Activated CD4-positive, CD25-positive, alpha-beta regulatory T cell treated with anti-CD3 and anti-CD28 coated beads, Interleukin-2, amount 50 U/mL, for 72 hours (primary cell): ENCODE measurements at regions not wholly inside any gene's neighbourhood (a gene's known extent, or its start where the extent isn't known, plus 50 kb on each side); places are given as distances from the start of the nearest gene placed in this dataset.

Experiments
- DNase-seq: peaks from one replicate; pipeline ENCODE4 v3.0.0; 2021

DNA sequence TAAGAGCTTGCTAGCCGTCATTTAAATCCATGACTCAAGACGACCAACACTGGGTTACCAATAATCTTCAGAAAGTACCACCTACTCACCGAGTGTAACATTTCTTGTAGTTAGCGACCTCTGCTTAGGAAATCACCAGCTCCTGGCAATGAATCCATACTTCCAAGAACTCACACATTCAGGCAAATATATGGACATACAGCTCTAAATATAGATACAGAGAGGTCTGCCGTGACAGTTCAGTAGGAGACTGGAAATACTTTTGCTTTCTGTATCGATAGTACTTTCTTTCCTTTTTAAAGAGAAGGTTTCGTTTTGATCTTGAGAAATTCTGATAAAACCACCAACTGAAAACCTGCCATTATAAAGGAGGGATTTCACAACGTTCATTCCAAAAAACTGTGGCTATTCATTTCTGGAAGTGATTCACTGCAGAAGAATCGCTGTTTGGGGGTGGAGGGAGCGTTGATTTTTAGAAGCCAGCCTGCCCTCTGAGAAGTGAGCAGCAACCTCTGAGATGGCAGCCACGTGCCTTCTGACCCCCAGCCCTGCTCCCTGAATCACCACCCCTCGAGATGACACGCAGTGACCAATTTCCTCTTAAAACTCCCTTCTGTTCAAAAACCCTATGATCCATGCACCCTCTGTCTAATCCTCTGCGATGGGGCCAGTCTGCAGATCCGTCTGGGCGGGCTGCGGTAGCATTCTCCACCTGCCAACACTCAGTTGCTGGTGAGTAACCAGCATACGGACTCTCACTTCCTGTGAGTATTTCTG lies 179.0 kb upstream of the KLF14 start:
- peak; percentile 74 for DNase-seq

DNA sequence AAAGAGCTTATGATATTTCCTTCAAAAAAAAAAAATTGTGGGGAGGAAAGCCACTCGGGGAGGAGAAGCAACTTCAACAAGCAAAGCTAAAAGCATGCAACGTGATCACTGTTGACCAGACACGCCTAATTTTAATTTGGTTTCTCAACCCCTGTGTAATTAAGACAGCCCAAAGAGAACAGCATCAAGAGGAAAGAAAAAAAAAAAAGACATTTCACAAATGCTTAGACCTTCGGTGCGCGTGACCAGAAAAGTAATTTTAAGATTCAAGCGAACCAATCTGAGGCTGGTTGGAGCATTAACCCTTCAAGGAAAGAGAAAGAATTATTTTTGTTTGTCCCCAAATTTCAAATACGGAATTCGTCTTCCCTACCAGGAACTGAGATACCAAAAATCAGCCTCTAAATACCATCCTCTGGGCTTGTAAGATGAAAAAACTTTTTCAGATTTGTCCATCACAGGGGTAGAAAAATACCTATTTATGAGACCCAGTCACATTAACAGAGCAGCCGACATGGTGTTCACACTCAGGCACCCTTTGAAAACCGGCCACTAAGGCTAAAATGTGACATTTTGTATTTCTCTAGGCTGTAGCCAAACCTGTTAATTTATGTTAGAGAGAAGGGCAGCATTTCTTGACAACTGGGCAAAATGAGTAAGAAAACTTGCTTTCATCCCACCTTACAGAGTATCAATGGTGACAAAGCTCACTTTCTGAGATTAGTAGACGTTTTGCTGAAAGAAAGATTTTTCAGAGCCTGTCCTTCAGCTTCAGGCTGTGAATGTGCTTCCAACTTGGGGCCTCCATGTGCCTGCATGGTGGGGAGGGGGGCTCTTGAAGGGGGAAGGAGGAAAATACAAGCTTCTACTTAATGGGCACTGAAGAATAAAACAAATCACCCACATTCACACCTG lies 179.9 kb upstream of the KLF14 start:
- DNase-seq: no peak

DNA sequence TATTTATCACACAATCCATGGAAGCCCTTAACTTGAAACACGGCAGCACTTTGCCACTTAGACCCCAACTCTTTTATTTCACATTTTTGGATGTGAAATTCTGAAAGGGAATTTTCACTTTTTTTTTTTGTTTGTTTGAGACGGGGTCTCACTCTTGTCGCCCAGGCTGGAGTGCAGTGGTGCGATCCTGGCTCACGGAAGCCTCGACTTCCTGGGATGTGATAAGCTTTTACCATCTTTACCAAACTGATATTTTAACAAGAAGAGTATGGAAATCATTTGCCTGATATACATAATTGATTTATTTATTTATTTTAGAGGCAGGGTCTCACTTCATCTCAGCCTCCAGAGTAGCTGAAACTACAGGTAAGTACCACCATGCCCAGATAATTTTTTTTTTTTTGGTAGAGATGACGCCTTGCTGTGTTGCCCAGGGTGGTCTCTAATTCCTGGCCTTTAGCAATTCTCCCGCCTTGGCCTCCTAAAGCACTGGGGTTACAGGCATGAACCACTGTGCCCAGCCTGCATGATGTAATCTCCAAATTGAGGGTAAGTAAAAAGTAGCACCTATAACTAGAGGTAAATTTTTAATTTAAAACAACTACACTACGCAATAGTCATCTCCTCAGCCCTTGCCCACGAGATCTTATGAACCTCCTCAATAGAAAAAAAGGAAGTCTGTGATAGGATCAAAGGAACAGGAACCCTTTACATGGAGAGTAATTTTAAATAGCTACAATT lies 180.7 kb upstream of the KLF14 start:
- DNase-seq: no peak

DNA sequence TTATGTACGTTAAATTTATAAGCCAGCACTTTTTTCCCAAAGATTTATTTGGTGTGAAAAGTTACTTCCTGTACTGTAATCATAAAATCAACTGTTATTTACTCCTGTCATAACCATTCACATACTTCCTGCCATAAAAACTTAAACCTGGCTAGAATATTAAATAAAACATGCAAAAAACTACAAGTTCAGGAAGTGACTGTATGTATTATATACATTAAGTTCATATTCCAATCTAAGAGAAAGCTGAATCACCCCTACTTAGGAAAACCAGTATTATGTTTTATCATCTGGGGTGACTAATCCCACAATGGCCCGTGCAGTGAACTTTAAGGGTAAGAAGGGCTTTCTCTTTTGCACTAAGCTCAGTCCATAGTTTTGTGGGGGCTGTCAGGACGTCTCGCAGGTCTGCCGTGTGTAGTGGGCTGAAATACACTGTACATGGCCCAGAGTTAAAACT lies 183.7 kb upstream of the KLF14 start:
- no peak for DNase-seq

DNA sequence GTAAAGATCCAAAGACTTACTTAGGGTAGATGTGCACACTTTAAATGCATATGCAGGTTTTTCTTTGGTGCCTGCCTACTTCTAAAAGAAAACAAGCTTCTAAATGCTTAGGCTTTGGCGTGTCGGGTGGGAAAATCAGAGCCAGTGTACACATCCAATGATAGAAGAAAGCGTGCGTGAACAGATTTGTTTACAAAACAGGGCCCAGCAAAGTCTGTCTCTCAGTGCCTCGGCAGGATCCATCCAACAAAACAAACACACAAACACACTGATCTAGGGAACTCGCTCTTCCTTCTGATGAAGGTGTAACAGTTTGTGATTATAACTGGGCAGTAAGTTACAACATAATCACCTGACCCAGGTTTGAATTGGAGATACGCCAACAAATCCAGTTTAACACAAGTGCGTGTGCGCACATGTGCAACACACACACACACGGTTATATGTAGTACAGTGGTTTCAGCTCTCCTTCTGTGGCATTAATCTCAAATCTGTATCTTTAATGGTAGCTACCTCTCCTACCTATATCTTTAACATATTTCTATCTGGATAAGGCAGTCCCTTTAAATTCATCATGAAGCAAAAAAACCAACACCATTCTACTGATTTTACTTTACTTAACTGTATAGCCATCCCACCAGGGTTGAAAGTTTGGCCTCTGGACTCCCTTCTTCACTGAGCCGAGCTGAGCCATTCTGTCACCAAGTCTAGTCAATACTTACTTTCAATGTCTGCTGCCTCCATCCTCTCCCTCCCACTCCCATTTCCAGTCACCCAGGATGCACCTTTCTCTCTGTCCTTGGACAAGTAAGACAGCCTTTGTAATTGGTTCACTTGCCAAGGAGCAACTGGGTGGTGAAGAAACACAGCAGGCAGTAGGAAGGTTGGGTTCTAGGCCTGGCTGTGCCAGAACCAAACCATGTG lies 184.4 kb upstream of the KLF14 start:
- DNase-seq: no peak

DNA sequence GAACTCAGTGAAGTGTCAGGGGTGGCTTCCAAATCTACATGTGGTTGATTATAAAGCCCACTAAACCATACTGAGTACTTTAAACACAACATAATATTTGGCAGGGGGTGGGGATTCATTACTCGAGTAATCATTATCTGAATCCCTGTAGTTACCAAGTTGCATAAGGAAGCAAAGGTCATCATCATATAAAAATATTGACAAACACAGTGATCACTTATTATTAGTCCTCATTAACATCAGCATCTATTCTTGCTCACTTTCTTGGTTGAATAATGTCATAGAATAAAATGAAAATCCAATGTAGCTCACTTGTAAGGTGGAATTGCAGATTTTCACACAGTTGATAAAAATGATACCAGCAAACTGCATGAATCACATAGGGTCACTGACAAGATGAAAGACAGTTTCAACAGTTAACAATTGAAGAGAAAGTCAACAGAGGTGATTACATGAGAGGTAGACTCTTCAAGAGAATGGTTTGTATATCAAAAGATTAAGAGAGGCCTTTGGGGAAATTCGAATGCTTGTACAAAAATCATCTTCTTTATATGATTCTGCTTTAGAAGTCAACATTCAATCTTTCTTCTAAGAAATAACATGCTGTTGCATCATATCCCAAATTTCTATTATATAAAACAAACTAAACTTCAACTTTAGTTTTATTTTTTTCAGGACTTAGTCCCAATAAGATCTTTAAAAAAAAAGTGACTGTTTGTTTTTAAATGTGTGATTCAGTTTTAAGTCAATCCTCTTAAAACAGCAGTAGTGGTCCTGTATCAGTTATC lies 185.5 kb upstream of the KLF14 start:
- no peak for DNase-seq

DNA sequence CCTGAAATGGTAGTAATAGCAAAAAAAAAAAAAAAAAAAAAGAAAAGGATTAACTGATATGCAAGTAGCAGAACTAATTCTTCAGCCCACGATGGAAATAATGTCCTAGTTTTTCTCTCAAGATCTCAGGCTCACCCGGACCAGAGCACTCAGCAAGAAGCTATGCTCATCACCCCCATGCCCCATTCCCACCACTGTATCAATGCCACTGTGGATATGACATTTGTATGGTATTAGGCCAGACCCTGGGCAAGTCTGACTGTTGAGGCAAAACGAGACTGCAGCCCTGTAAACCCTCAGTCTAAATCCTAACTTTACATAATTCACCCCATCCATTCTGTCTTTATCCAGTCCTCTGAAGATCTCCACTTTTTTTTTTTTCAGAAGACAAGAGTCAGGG lies 186.1 kb upstream of the KLF14 start:
- DNase-seq: no peak

DNA sequence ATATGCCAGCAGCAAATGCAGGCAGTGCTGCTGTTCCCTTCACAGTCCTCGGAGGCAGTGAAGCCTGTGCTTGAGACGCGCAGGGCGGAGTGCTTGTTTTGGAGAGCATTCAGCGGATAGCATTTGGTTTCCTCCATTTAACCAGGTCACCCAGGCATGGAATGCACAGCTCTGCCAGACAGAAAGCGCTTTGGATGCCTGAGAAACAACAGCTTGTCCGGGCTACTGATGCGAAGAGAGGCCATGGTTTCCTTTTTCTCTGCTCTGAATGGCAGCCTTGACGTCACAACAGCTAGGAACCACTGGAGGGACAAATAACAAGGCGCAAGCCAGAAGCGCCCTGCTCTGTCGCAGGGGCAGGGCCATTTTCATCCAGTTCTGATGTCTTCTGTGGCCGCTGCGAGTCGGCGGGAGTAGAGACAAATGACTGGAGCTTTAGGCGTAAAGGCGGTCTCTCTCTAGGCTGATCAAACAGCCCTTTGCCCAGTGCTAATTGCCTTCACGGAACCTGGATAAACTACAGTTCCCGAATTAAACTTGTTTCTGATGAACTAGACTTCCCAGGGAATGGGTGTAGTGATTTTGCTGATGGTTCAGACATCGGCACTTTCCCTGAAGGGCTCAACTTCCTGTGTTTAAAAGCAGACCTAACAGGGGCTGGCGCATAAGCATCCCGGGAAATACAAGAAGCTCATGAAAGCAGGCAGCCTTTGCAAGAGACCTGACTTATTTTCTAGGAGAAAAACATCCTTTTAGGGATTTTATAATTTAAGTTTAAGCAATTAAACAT lies 187.6 kb upstream of the KLF14 start:
- no peak for DNase-seq

DNA sequence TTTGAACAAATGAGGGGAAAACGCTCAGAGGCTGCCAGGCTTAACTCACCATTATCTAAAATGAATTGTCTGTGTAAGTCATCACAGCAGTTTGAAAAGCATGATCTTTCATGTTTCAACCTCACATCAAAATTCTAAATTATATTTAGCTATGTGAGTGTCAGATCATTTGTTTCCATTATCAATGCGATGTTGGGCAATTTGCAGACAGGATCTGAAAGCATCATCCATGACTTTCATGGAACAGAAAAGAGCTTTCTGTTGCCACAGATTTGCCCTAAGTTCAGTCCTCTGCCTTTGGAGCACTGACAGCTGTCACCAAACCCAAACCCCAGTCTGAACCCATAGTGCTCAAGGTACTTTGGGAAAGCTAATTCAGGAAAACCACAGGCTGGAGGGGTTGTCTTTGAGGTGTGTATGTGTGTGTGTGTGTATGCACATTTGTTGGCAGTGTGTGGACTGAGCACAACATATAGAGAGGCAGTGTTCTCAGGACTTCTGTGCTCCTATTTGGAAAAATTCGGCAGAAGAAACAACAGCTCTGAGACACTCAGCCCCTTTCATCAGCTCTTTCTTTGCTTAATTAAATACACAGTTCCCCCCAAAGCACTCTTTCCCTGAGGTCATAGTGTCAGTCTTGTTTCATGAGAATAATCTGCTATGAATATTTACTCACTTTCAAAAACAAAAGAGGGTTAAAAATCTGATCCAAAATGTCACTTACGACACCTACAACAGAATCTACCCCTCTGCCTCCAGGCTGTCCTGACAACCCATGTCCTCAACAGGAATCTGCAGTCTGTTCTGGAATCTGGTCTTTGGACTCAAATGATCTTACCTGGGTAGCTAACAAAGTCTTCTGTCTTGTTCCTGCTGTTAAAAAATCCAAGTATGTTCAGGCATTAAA lies 188.5 kb upstream of the KLF14 start:
- DNase-seq: no peak

DNA sequence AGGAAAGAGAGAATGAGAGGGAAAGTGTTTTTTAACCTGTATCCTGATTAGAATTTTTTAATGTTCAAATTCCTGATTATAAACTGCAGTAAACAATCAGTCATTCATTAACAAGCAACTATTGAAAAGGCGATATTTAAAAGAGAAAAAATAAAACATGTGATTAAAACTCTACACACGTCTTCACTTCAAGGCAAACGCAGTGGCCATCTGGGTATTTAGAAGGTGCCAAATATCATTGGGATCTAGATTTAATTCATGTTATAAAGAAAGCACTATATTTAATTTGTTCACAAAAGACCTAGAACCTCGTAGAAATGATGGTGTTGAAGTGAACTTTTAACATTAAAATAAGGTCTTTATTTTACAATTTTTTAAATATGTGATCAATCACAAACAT lies 189.4 kb upstream of the KLF14 start:
- no peak for DNase-seq

DNA sequence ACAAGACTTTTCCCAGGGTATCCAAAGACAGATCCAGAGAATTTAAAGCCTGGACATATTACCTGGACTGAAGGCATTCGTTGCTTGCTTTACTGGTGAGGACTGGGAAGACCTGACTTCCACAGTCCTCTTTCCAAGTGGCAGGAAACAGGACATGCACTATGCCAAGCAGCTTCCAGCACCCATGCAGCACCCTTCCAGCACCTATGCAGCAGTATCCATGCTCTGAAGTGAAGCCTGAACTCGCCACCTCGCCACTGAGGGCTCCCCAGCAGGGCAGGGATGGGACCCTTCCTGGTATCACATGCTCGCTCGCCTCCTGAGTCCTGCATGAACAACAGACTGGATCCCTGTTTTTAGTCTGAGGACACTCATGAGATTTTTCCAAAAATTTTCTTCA lies 189.9 kb upstream of the KLF14 start:
- no peak for DNase-seq

DNA sequence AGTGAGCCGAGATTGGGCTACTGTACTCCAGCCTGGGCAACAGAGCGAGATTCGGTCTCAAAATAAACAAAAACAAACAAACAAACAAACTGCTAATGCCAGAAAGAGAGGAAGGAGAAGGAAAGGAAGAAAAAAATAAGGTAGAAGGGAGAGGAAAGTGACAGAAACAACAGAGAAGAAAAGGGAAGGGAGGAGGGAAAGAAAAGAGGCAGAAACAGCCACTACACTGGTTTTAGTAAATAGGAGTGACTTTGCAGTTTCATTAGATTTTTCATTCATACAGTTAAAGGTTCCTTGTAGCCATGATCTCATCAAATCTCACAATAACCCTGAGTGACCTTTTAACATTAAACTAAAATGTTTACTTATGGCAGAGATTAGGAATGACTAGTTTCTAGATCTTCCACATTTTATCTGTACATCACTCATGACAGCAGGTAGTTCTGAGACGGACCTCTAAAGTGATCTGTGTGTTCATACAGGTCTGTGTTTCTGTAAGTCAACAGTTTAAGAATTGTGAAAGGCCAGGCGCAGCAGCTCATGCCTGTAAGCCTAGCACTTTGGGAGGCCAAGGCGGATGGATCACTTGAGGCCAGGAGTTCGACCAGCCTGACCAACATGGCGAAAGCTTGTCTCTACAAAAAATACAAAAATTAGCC lies 191.3 kb upstream of the KLF14 start:
- no peak for DNase-seq

DNA sequence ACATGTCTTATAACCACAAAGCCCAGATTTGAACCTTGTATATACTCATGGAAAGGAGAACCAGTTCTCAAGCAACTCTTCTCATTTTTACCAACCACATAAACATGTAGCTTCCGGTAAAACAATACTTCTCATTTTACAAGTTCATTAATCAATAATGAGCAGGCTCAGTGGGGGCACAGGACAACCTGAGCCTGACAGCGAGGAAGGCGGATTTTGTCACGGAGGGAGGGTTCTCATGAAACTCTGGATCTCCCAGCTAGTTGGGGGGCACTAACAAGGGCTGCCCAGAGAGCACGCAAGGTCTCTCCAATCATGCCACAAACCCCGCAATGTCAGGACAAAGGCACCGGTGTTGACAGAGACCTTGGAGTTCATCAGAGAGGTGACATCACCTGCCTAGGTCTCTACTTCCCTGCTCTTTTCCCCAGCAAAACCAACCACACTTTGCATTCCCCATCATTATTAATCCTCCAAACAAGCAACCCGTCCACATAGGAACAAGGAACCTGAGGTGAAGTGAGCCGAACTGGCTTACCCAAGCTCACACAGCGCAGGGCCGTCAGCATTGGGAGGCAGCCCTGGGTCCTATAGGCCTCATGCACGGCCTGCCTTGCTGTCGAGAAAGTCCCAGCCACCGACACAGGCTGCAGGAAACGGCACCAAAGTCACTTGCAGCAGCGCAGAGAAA lies 192.1 kb upstream of the KLF14 start:
- DNase-seq: no peak

DNA sequence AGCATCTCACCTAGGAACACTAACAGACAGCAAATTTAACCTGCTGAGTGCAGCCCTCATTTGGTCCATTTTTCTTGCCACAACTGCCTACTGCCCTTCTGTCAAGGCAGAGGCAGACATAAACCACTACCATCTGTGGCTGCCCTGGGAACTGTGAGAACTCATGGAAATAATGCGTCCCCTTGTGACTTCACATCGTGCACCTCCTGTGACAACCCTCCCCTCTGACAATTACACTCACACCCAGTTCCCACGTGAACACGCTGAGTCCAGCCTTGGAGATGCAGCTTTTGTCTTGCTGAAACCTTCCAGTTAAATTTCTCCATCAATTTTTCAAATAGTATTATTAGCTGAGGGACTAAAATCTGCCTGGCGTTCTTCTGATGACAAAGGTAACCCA lies 193.1 kb upstream of the KLF14 start:
- no peak for DNase-seq

DNA sequence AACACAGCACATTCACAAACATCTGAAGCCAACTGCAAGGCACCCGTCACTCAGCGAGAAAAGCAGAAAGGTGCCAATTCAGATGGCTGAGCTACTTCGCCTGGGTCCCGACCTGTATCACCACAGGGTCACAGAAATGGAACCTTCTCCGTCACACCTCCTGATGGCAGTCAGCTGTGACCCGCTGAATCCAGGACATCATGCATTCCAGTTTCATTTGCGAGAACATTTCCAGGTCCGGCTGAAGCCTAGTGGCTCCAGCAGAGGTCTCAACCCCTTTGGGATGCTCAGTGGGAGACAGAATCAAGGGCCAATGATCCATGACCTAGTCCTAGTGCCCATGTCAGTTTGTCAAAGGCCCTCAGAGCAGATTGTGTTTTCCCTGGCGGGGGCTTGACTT lies 193.6 kb upstream of the KLF14 start:
- DNase-seq: no peak

DNA sequence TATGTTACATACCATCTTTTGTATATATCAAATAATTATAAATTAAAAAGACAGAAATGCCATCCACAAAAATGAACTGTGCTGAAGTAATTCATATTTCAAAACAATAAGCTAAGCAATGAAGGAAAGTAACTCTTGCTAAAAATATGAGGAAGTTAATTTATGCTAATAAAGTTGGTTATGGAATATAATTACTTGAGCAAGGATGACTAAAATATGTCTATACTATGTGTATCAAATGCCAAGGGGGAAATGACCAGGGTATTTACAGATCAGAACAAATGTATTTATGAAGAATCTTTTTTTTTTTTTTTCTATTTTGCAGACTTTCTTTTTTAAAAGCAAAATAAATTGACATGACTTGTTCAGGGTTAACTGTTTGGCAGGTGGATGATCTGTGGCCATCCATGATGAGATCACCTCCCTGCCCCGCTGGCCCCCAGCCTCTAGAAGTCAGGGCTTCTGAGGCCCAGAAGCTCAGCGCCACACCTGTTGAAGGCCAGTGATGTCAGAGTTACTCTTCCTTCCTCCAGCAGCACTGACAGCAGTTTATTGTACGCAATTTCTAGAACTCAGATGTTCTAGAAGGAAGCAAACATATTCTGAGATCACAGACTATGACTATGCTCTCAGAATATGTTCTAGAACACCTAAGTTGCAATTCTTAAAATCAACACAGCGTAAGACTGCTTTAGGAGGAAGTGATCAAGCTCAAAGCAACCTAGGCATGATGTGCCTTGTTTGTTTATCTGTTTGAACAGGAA lies 196.1 kb upstream of the KLF14 start:
- no peak for DNase-seq

DNA sequence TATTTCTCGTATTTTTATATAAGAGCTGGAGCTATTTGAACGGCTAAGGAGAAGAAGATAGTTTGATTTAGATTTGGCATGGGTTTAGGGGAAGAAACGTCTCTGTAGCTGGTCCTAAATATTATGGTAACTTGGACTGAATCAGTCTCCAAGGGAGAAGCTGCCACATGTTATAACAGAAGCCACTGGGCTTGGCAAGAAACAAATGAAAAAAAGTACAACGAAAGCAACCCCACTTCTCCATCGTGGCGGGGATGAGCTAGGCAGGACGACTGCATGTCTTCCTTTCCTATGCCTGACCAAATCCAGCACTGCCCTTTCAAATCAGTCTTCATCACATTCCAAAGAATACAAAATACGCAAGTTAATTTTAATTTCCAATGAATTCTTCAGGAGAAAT lies 196.7 kb upstream of the KLF14 start:
- DNase-seq: no peak

DNA sequence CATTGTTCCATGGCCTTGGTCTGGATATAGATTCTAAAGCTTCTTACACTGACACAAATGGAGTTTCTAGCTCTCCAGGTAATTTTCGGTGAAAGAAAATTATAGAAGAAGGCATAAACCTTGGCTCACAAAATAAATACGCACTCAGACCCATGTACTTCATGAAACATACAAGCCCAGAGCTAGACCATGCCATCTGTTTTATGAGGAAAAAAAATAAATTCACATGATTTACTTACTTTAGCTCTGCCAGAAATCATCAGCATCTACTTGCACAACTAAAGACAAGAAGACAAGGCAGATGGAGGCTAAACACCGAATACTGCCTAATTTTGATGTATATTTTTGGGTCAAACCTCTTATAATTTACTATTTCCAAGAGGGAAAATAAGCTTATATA lies 197.4 kb upstream of the KLF14 start:
- DNase-seq: no peak
